Activated T-cell treated with anti-CD3 and anti-CD28 coated beads, Interleukin-2, amount 50 U/mL, for 72 hours (primary cell): ENCODE measurements at regions not wholly inside any gene's neighbourhood (a gene's known extent, or its start where the extent isn't known, plus 50 kb on each side); places are given as distances from the start of the nearest gene placed in this dataset.

ENCODE experiments used
- ATAC-seq, 2 donors: fragments of 150-1000 bp; cut with Tn5 transposase; replicated peaks in 1 of 2; 2 replicates each; pipeline ENCODE4 v1.10.0; 2021; ENCODE audit warnings: moderate library complexity in 2 of 2, mild to moderate bottlenecking in 1 of 2
- DNase-seq, 2 donors: peaks; one replicate each; pipeline ENCODE4 v3.0.0; 2021 to 2022; ENCODE audit warnings: mixed read lengths in 1 of 2
- H3K27ac Mint-ChIP-seq: one replicate; pipeline ENCODE4 v1.8.0; 2022; ENCODE audit warnings: mild to moderate bottlenecking, moderate library complexity, mixed read lengths
- H3K27me3 Mint-ChIP-seq: one replicate; pipeline ENCODE4 v1.8.0; 2022; ENCODE audit warnings: low read depth, mixed read lengths
- H3K36me3 Mint-ChIP-seq, 2 donors: one replicate each; pipeline ENCODE4 v1.8.0; 2022; ENCODE audit warnings: mixed read lengths in 2 of 2, mild to moderate bottlenecking in 1 of 2; ENCODE audit not compliant: insufficient read depth in 2 of 2
- H3K4me1 Mint-ChIP-seq: one replicate; pipeline ENCODE4 v1.8.0; 2022; ENCODE audit warnings: low read depth, mixed read lengths
- H3K4me3 Mint-ChIP-seq, 2 donors: one replicate each; pipeline ENCODE4 v1.8.0; 2022; ENCODE audit warnings: mild to moderate bottlenecking in 2 of 2, mixed read lengths in 2 of 2, moderate library complexity in 2 of 2
- H3K9me3 Mint-ChIP-seq, 2 donors: one replicate each; pipeline ENCODE4 v1.8.0; 2022; ENCODE audit warnings: mixed read lengths in 2 of 2

GRCh38 chr7:110593355-110593754, 497.6 kb upstream of the LRRN3 start:
- H3K27ac Mint-ChIP-seq, result no peak overlapping the region
- H3K27me3 Mint-ChIP-seq, result no peaks in the 10 kb centered on the region

GRCh38 chr7:110595694-110596093, 495.2 kb upstream of the LRRN3 start:
- DNase-seq, result no peak
- no peak for ATAC-seq
- Mint-ChIP-seq H3K27ac (no peak overlapping the region), H3K27me3 (no peaks in the 10 kb centered on the region), H3K4me1 (no peaks in the 10 kb centered on the region), H3K4me3 (no peak overlapping the region), H3K9me3 (no peaks in the 10 kb centered on the region), H3K36me3 (no peaks in the 10 kb centered on the region)

More at GRCh38 chr7:110593355-110593754, 497.6 kb upstream of the LRRN3 start:
- DNase-seq (no peak), ATAC-seq (no peak)
- Mint-ChIP-seq H3K36me3 (no peaks in the 10 kb centered on the region), H3K4me1 (no peaks in the 10 kb centered on the region), H3K4me3 (no peak overlapping the region), H3K9me3 (no peaks in the 10 kb centered on the region)

GRCh38 chr7:110600956-110601355, 490.0 kb upstream of the LRRN3 start:
- Mint-ChIP-seq H3K4me3 (no peak overlapping the region), H3K27me3 (no peaks in the 10 kb centered on the region), H3K4me1 (no peaks in the 10 kb centered on the region), H3K27ac (no peak overlapping the region), H3K36me3 (no peaks in the 10 kb centered on the region), H3K9me3 (peaks cover 0 to 1% of the 10 kb centered on the region in 2 donors)
- ATAC-seq (no peak), DNase-seq (no peak)

- H3K4me3 Mint-ChIP-seq, result no peak overlapping the region
- no peak for DNase-seq
- H3K27ac Mint-ChIP-seq, result no peak overlapping the region
- H3K27me3 Mint-ChIP-seq, result no peaks in the 10 kb centered on the region
- peaks cover 0 to 1% of the 10 kb centered on the region in 2 donors for H3K9me3 Mint-ChIP-seq
- no peaks in the 10 kb centered on the region for H3K4me1 Mint-ChIP-seq
- H3K36me3 Mint-ChIP-seq, result no peaks in the 10 kb centered on the region
- ATAC-seq, result no peak
Measured at GRCh38 chr7:110601710-110602109, 489.2 kb upstream of the LRRN3 start.

GRCh38 chr7:110604206-110604605, 486.7 kb upstream of the LRRN3 start:
- Mint-ChIP-seq H3K4me1 (peaks cover 7% of the 10 kb centered on the region), H3K27ac (no peak overlapping the region), H3K4me3 (no peak overlapping the region), H3K36me3 (no peaks in the 10 kb centered on the region), H3K27me3 (no peaks in the 10 kb centered on the region), H3K9me3 (peaks cover 0 to 1% of the 10 kb centered on the region in 2 donors)
- DNase-seq (no peak), ATAC-seq (no peak)

- H3K27me3 Mint-ChIP-seq, result no peaks in the 10 kb centered on the region
- H3K4me3 Mint-ChIP-seq, result no peak overlapping the region
- DNase-seq, result no peak
- H3K36me3 Mint-ChIP-seq, result no peaks in the 10 kb centered on the region
- H3K4me1 Mint-ChIP-seq, result peaks cover 7% of the 10 kb centered on the region
- peaks cover 0 to 1% of the 10 kb centered on the region in 2 donors for H3K9me3 Mint-ChIP-seq
- no peak overlapping the region for H3K27ac Mint-ChIP-seq
- ATAC-seq, result no peak
Measured at GRCh38 chr7:110604885-110605284, 486.0 kb upstream of the LRRN3 start.

GRCh38 chr7:110607050-110607857, 483.7 kb upstream of the LRRN3 start:
- Mint-ChIP-seq H3K9me3 (peaks cover 0 to 1% of the 10 kb centered on the region in 2 donors), H3K27me3 (no peaks in the 10 kb centered on the region), H3K4me1 (peaks cover 7% of the 10 kb centered on the region), H3K36me3 (no peaks in the 10 kb centered on the region), H3K4me3 (no peak overlapping the region), H3K27ac (no peak overlapping the region)
- no peak for ATAC-seq
- DNase-seq, result no peak

- no peak for ATAC-seq
- Mint-ChIP-seq H3K27me3 (no peaks in the 10 kb centered on the region), H3K27ac (no peak overlapping the region), H3K4me1 (peaks cover 7% of the 10 kb centered on the region), H3K9me3 (peaks cover 0 to 1% of the 10 kb centered on the region in 2 donors), H3K4me3 (no peak overlapping the region), H3K36me3 (no peaks in the 10 kb centered on the region)
- no peak for DNase-seq
Measured at GRCh38 chr7:110609336-110609735, 481.6 kb upstream of the LRRN3 start.

GRCh38 chr7:110612680-110613079, 478.2 kb upstream of the LRRN3 start:
- Mint-ChIP-seq H3K4me3 (no peak overlapping the region), H3K4me1 (no peaks in the 10 kb centered on the region), H3K27me3 (no peaks in the 10 kb centered on the region), H3K27ac (no peak overlapping the region), H3K36me3 (no peaks in the 10 kb centered on the region), H3K9me3 (peaks cover 1 to 4% of the 10 kb centered on the region in 2 donors)
- DNase-seq, result no peak
- no peak for ATAC-seq
